HUES6 (cell line): ENCODE measurements at regions not wholly inside any gene's neighbourhood (a gene's known extent, or its start where the extent isn't known, plus 50 kb on each side); places are given as distances from the start of the nearest gene placed in this dataset.

Source experiments
- H3K27ac ChIP-seq: 2 replicates; pipeline ENCODE4 v1.7.0; 2013; ENCODE audit warnings: low read depth, mild to moderate bottlenecking, low read length, inconsistent platforms
- H3K27me3 ChIP-seq: 2 replicates; pipeline ENCODE4 v1.6.1; 2013; ENCODE audit warnings: low read length; ENCODE audit not compliant: control insufficient read depth, insufficient read depth
- H3K36me3 ChIP-seq: 2 replicates; pipeline ENCODE4 v1.6.1; 2013; ENCODE audit warnings: low read length; ENCODE audit not compliant: control insufficient read depth, insufficient read depth
- H3K4me1 ChIP-seq: 2 replicates; pipeline ENCODE4 v1.6.1; 2013; ENCODE audit warnings: low read length; ENCODE audit not compliant: control insufficient read depth, insufficient read depth
- H3K4me3 ChIP-seq: 2 replicates; pipeline ENCODE4 v1.5.1; 2013; ENCODE audit warnings: low read depth, low read length
- H3K9ac ChIP-seq: one replicate; pipeline ENCODE4 v1.6.1; 2013; ENCODE audit warnings: mild to moderate bottlenecking, low read length
- H3K9me3 ChIP-seq: 2 replicates; pipeline ENCODE4 v1.6.1; 2013; ENCODE audit warnings: low read depth, low read length; ENCODE audit not compliant: control insufficient read depth, insufficient read depth

GRCh38 chr20:12375967-12376366 is 458.3 kb downstream of the BTBD3 start:
- Histone ChIP-seq H3K27ac (no peak overlapping the region), H3K4me1 (no peaks in the 10 kb centered on the region), H3K36me3 (no peaks in the 10 kb centered on the region), H3K9ac (no peak overlapping the region), H3K4me3 (no peak overlapping the region), H3K27me3 (no peaks in the 10 kb centered on the region), H3K9me3 (no peaks in the 10 kb centered on the region)

- H3K4me1 ChIP-seq, result no peaks in the 10 kb centered on the region
- no peak overlapping the region for H3K27ac ChIP-seq
- no peaks in the 10 kb centered on the region for H3K27me3 ChIP-seq
- H3K9me3 ChIP-seq, result no peaks in the 10 kb centered on the region
- H3K9ac ChIP-seq, result no peak overlapping the region
- H3K4me3 ChIP-seq, result no peak overlapping the region
- no peaks in the 10 kb centered on the region for H3K36me3 ChIP-seq
Observed at GRCh38 chr20:12383821-12384220, 466.1 kb downstream of the BTBD3 start.

GRCh38 chr20:12386821-12387220 is 469.1 kb downstream of the BTBD3 start:
- Histone ChIP-seq H3K27ac (no peak overlapping the region), H3K9ac (no peak overlapping the region), H3K27me3 (no peaks in the 10 kb centered on the region), H3K9me3 (no peaks in the 10 kb centered on the region), H3K4me3 (no peak overlapping the region), H3K4me1 (no peaks in the 10 kb centered on the region), H3K36me3 (no peaks in the 10 kb centered on the region)

GRCh38 chr20:12391099-12391498 is 473.4 kb downstream of the BTBD3 start:
- Histone ChIP-seq H3K4me3 (no peak overlapping the region), H3K27me3 (no peaks in the 10 kb centered on the region), H3K36me3 (no peaks in the 10 kb centered on the region), H3K9ac (no peak overlapping the region), H3K27ac (no peak overlapping the region), H3K9me3 (no peaks in the 10 kb centered on the region), H3K4me1 (peaks cover 3% of the 10 kb centered on the region; the same call in 1 of the 2 replicates)

- Histone ChIP-seq H3K9me3 (no peaks in the 10 kb centered on the region), H3K9ac (no peak overlapping the region), H3K4me1 (peaks cover 3% of the 10 kb centered on the region; the same call in 1 of the 2 replicates), H3K27me3 (no peaks in the 10 kb centered on the region), H3K4me3 (no peak overlapping the region), H3K36me3 (no peaks in the 10 kb centered on the region), H3K27ac (no peak overlapping the region)
Observed at GRCh38 chr20:12394786-12395185, 477.1 kb downstream of the BTBD3 start.

- H3K4me1 ChIP-seq, result peaks cover 3% of the 10 kb centered on the region; the same call in 1 of the 2 replicates
- no peak overlapping the region for H3K4me3 ChIP-seq
- H3K27me3 ChIP-seq, result no peaks in the 10 kb centered on the region
- H3K27ac ChIP-seq, result no peak overlapping the region
- no peaks in the 10 kb centered on the region for H3K9me3 ChIP-seq
- H3K36me3 ChIP-seq, result no peaks in the 10 kb centered on the region
- H3K9ac ChIP-seq, result no peak overlapping the region
Observed at GRCh38 chr20:12395353-12395752, 477.7 kb downstream of the BTBD3 start.

GRCh38 chr20:12395760-12396159 is 478.1 kb downstream of the BTBD3 start:
- peaks cover 3% of the 10 kb centered on the region; the same call in 1 of the 2 replicates for H3K4me1 ChIP-seq
- no peaks in the 10 kb centered on the region for H3K9me3 ChIP-seq
- no peaks in the 10 kb centered on the region for H3K36me3 ChIP-seq
- H3K9ac ChIP-seq, result no peak overlapping the region
- no peak overlapping the region for H3K4me3 ChIP-seq
- H3K27ac ChIP-seq, result no peak overlapping the region
- H3K27me3 ChIP-seq, result no peaks in the 10 kb centered on the region

GRCh38 chr20:12399110-12399836 is 481.6 kb downstream of the BTBD3 start:
- Histone ChIP-seq H3K4me1 (peaks cover 3% of the 10 kb centered on the region; the same call in 1 of the 2 replicates), H3K9me3 (no peaks in the 10 kb centered on the region), H3K4me3 (no peak overlapping the region), H3K36me3 (no peaks in the 10 kb centered on the region), H3K27ac (no peak overlapping the region), H3K27me3 (no peaks in the 10 kb centered on the region), H3K9ac (no peak overlapping the region)

GRCh38 chr20:12404941-12405340 is 487.2 kb downstream of the BTBD3 start:
- H3K9ac ChIP-seq, result no peak overlapping the region
- no peak overlapping the region for H3K4me3 ChIP-seq
- no peak overlapping the region for H3K27ac ChIP-seq
- H3K36me3 ChIP-seq, result no peaks in the 10 kb centered on the region
- H3K9me3 ChIP-seq, result peaks cover 37% of the 10 kb centered on the region
- no peaks in the 10 kb centered on the region for H3K4me1 ChIP-seq
- H3K27me3 ChIP-seq, result no peaks in the 10 kb centered on the region

GRCh38 chr20:12406978-12407377 is 489.3 kb downstream of the BTBD3 start:
- Histone ChIP-seq H3K4me1 (no peaks in the 10 kb centered on the region), H3K27ac (no peak overlapping the region), H3K36me3 (no peaks in the 10 kb centered on the region), H3K4me3 (no peak overlapping the region), H3K9ac (no peak overlapping the region), H3K9me3 (peaks cover 38% of the 10 kb centered on the region), H3K27me3 (no peaks in the 10 kb centered on the region)

- H3K9me3 ChIP-seq, result peaks cover 38% of the 10 kb centered on the region
- no peak overlapping the region for H3K4me3 ChIP-seq
- H3K4me1 ChIP-seq, result peaks cover 4% of the 10 kb centered on the region
- no peaks in the 10 kb centered on the region for H3K36me3 ChIP-seq
- H3K27ac ChIP-seq, result no peak overlapping the region
- no peak overlapping the region for H3K9ac ChIP-seq
- no peaks in the 10 kb centered on the region for H3K27me3 ChIP-seq
Observed at GRCh38 chr20:12409501-12409900, 491.8 kb downstream of the BTBD3 start.
